ENCODE measurements at regions not wholly inside any gene's neighbourhood (a gene's known extent, or its start where the extent isn't known, plus 50 kb on each side); places are given as distances from the start of the nearest gene placed in this dataset.
"Not testable (repeated sequence)": the region's sequence is repeated elsewhere in the genome, so short reads cannot be mapped to it uniquely, and the experiment has no call there.

- Histone ChIP-seq H3K18ac (ENCODE audit: low read length) (no peak overlapping the region), H4K91ac (ENCODE audit: low read depth, low read length, poor library complexity) (no peak overlapping the region), H3K27me3 (ENCODE audit: control insufficient read depth in 3 of 3, insufficient read depth in 3 of 3, low read depth in 1 of 3, low read length in 3 of 3) (no peaks in the 10 kb centered on the region), H2BK12ac (ENCODE audit: low read length) (no peak overlapping the region), H2BK120ac (ENCODE audit: low read depth, low read length) (no peak overlapping the region), H2BK5ac (ENCODE audit: low read length) (no peak overlapping the region), H3K27ac (replicated peaks; ENCODE audit: low read length) (no peak overlapping the region), H2AFZ (ENCODE audit: low read length) (no peak overlapping the region), H2BK15ac (ENCODE audit: low read length) (no peak overlapping the region), H3K23ac (ENCODE audit: low read depth, low read length, poor library complexity) (no peak overlapping the region), H3K4me1 (ENCODE audit: control insufficient read depth in 2 of 2, insufficient read depth in 1 of 2, low read depth in 1 of 2, low read length in 2 of 2) (peaks cover 0 to 5% of the 10 kb centered on the region in 2 donors), H4K8ac (ENCODE audit: low read depth, low read length) (no peak overlapping the region), H3K79me1 (ENCODE audit: low read depth, low read length) (no peaks in the 10 kb centered on the region), H3K4ac (ENCODE audit: low read length) (no peak overlapping the region), H3K4me2 (ENCODE audit: insufficient read depth, low read length, poor library complexity, severe bottlenecking) (no peak overlapping the region), H3K4me3 (ENCODE audit: low read length in 2 of 2) (no peak overlapping the region), H3K9me3 (replicated peaks in 1 of 2; ENCODE audit: control insufficient read depth in 2 of 2, insufficient read depth in 1 of 2, low read depth in 1 of 2, low read length in 2 of 2) (peaks cover 0 to 6% of the 10 kb centered on the region in 2 donors), H2AK5ac (ENCODE audit: low read depth, low read length) (no peak overlapping the region), H3K14ac (ENCODE audit: low read length) (no peak overlapping the region), H3K9ac (ENCODE audit: low read depth, low read length, poor library complexity) (no peak overlapping the region), H3K36me3 (replicated peaks in 1 of 2; ENCODE audit: control insufficient read depth in 2 of 2, insufficient read depth in 2 of 2, low read length in 2 of 2) (no peaks in the 10 kb centered on the region)
- DNase-seq (ENCODE audit: low spot score): no peak
- no CpG with 5 or more reads among the region's 1 CpG for WGBS, 2 donors (ENCODE audit: extremely low coverage in 2 of 2, insufficient read length in 2 of 2, insufficient replicate concordance in 1 of 2)
Observed at GRCh38 chr14:89507521-89507920, 90.5 kb upstream of the FOXN3 start.

- not testable (repeated sequence) for H3K18ac ChIP-seq (ENCODE audit: low read length); H3K4ac ChIP-seq (ENCODE audit: low read length); H2AK5ac ChIP-seq (ENCODE audit: low read depth, low read length); H3K4me2 ChIP-seq (ENCODE audit: insufficient read depth, low read length, poor library complexity, severe bottlenecking); H3K36me3 ChIP-seq (replicated peaks in 1 of 2; ENCODE audit: control insufficient read depth in 2 of 2, insufficient read depth in 2 of 2, low read length in 2 of 2); H4K91ac ChIP-seq (ENCODE audit: low read depth, low read length, poor library complexity); H3K27me3 ChIP-seq (ENCODE audit: control insufficient read depth in 3 of 3, insufficient read depth in 3 of 3, low read depth in 1 of 3, low read length in 3 of 3); H3K27ac ChIP-seq (replicated peaks; ENCODE audit: low read length); H2BK15ac ChIP-seq (ENCODE audit: low read length); H3K4me3 ChIP-seq (ENCODE audit: low read length in 2 of 2); H2BK120ac ChIP-seq (ENCODE audit: low read depth, low read length); DNase-seq (ENCODE audit: low spot score); H3K23ac ChIP-seq (ENCODE audit: low read depth, low read length, poor library complexity); H3K9ac ChIP-seq (ENCODE audit: low read depth, low read length, poor library complexity); H2BK12ac ChIP-seq (ENCODE audit: low read length); H4K8ac ChIP-seq (ENCODE audit: low read depth, low read length); H3K9me3 ChIP-seq (replicated peaks in 1 of 2; ENCODE audit: control insufficient read depth in 2 of 2, insufficient read depth in 1 of 2, low read depth in 1 of 2, low read length in 2 of 2); H3K14ac ChIP-seq (ENCODE audit: low read length); H3K79me1 ChIP-seq (ENCODE audit: low read depth, low read length); H2BK5ac ChIP-seq (ENCODE audit: low read length); H3K4me1 ChIP-seq (ENCODE audit: control insufficient read depth in 2 of 2, insufficient read depth in 1 of 2, low read depth in 1 of 2, low read length in 2 of 2); H2AFZ ChIP-seq (ENCODE audit: low read length)
- WGBS, 2 donors (ENCODE audit: extremely low coverage in 2 of 2, insufficient read length in 2 of 2, insufficient replicate concordance in 1 of 2): no CpG with 5 or more reads among the region's 8 CpGs
Observed at GRCh38 chr14:89506891-89507452, 89.9 kb upstream of the FOXN3 start.

- Histone ChIP-seq H3K4ac (ENCODE audit: low read length) (no peak overlapping the region), H3K4me2 (ENCODE audit: insufficient read depth, low read length, poor library complexity, severe bottlenecking) (no peak overlapping the region), H3K4me1 (ENCODE audit: control insufficient read depth in 2 of 2, insufficient read depth in 1 of 2, low read depth in 1 of 2, low read length in 2 of 2) (peaks cover 0 to 5% of the 10 kb centered on the region in 2 donors), H4K8ac (ENCODE audit: low read depth, low read length) (no peak overlapping the region), H3K27ac (replicated peaks; ENCODE audit: low read length) (no peak overlapping the region), H2BK15ac (ENCODE audit: low read length) (no peak overlapping the region), H2AK5ac (ENCODE audit: low read depth, low read length) (no peak overlapping the region), H3K4me3 (ENCODE audit: low read length in 2 of 2) (no peak overlapping the region), H3K14ac (ENCODE audit: low read length) (no peak overlapping the region), H4K91ac (ENCODE audit: low read depth, low read length, poor library complexity) (no peak overlapping the region), H3K9me3 (replicated peaks in 1 of 2; ENCODE audit: control insufficient read depth in 2 of 2, insufficient read depth in 1 of 2, low read depth in 1 of 2, low read length in 2 of 2) (peaks cover 0 to 2% of the 10 kb centered on the region in 2 donors), H2BK5ac (ENCODE audit: low read length) (no peak overlapping the region), H2BK12ac (ENCODE audit: low read length) (no peak overlapping the region), H3K27me3 (ENCODE audit: control insufficient read depth in 3 of 3, insufficient read depth in 3 of 3, low read depth in 1 of 3, low read length in 3 of 3) (no peaks in the 10 kb centered on the region), H3K36me3 (replicated peaks in 1 of 2; ENCODE audit: control insufficient read depth in 2 of 2, insufficient read depth in 2 of 2, low read length in 2 of 2) (no peaks in the 10 kb centered on the region), H2AFZ (ENCODE audit: low read length) (no peak overlapping the region), H2BK120ac (ENCODE audit: low read depth, low read length) (no peak overlapping the region), H3K18ac (ENCODE audit: low read length) (no peak overlapping the region), H3K23ac (ENCODE audit: low read depth, low read length, poor library complexity) (no peak overlapping the region), H3K9ac (ENCODE audit: low read depth, low read length, poor library complexity) (no peak overlapping the region), H3K79me1 (ENCODE audit: low read depth, low read length) (no peaks in the 10 kb centered on the region)
- no peak for DNase-seq (ENCODE audit: low spot score)
- no CpG with 5 or more reads among the region's 6 CpGs for WGBS, 2 donors (ENCODE audit: extremely low coverage in 2 of 2, insufficient read length in 2 of 2, insufficient replicate concordance in 1 of 2)
Observed at GRCh38 chr14:89504602-89505313, 87.7 kb upstream of the FOXN3 start.

GRCh38 chr14:89504091-89504490, 87.1 kb upstream of the FOXN3 start:
- H3K14ac ChIP-seq (ENCODE audit: low read length): no peak overlapping the region
- peaks cover 0 to 5% of the 10 kb centered on the region in 2 donors for H3K4me1 ChIP-seq (ENCODE audit: control insufficient read depth in 2 of 2, insufficient read depth in 1 of 2, low read depth in 1 of 2, low read length in 2 of 2)
- H3K36me3 ChIP-seq (replicated peaks in 1 of 2; ENCODE audit: control insufficient read depth in 2 of 2, insufficient read depth in 2 of 2, low read length in 2 of 2): no peaks in the 10 kb centered on the region
- H4K8ac ChIP-seq (ENCODE audit: low read depth, low read length): no peak overlapping the region
- no peak overlapping the region for H4K91ac ChIP-seq (ENCODE audit: low read depth, low read length, poor library complexity)
- H2BK12ac ChIP-seq (ENCODE audit: low read length): no peak overlapping the region
- no peak overlapping the region for H3K27ac ChIP-seq (replicated peaks; ENCODE audit: low read length)
- no peak overlapping the region for H3K18ac ChIP-seq (ENCODE audit: low read length)
- H3K23ac ChIP-seq (ENCODE audit: low read depth, low read length, poor library complexity): no peak overlapping the region
- no peak overlapping the region for H3K4me2 ChIP-seq (ENCODE audit: insufficient read depth, low read length, poor library complexity, severe bottlenecking)
- H2BK120ac ChIP-seq (ENCODE audit: low read depth, low read length): no peak overlapping the region
- no peak overlapping the region for H3K4ac ChIP-seq (ENCODE audit: low read length)
- no peak overlapping the region for H2AFZ ChIP-seq (ENCODE audit: low read length)
- H2BK5ac ChIP-seq (ENCODE audit: low read length): no peak overlapping the region
- no CpG with 5 or more reads among the region's 3 CpGs for WGBS, 2 donors (ENCODE audit: extremely low coverage in 2 of 2, insufficient read length in 2 of 2, insufficient replicate concordance in 1 of 2)
- H3K4me3 ChIP-seq (ENCODE audit: low read length in 2 of 2): no peak overlapping the region
- no peaks in the 10 kb centered on the region for H3K27me3 ChIP-seq (ENCODE audit: control insufficient read depth in 3 of 3, insufficient read depth in 3 of 3, low read depth in 1 of 3, low read length in 3 of 3)
- H3K79me1 ChIP-seq (ENCODE audit: low read depth, low read length): no peaks in the 10 kb centered on the region
- no peak overlapping the region for H2BK15ac ChIP-seq (ENCODE audit: low read length)
- no peak overlapping the region for H3K9ac ChIP-seq (ENCODE audit: low read depth, low read length, poor library complexity)
- DNase-seq (ENCODE audit: low spot score): no peak
- H3K9me3 ChIP-seq (replicated peaks in 1 of 2; ENCODE audit: control insufficient read depth in 2 of 2, insufficient read depth in 1 of 2, low read depth in 1 of 2, low read length in 2 of 2): peaks cover 0 to 2% of the 10 kb centered on the region in 2 donors
- H2AK5ac ChIP-seq (ENCODE audit: low read depth, low read length): no peak overlapping the region

All from neuronal stem cell (in vitro differentiated cells).